RWPE1 (cell line): ENCODE measurements at regions not wholly inside any gene's neighbourhood (a gene's known extent, or its start where the extent isn't known, plus 50 kb on each side); places are given as distances from the start of the nearest gene placed in this dataset.
"Not testable (repeated sequence)": the region's sequence is repeated elsewhere in the genome, so short reads cannot be mapped to it uniquely, and the experiment has no call there.

Source experiments
- CTCF ChIA-PET: fragments of 350-600 bp; sonication (Branson Sonifier 250); formaldehyde crosslinking; extraction: SDS; loops from one replicate; lab custom pipeline; 2021; lab: Yijun Ruan, JAX
- POLR2A ChIA-PET: fragments of 400-600 bp; formaldehyde crosslinking; extraction: SDS; loops from one replicate; lab custom pipeline; 2020; ENCODE audit warnings: antibody characterized with exemption; ENCODE audit not compliant: low non-redundant PET; lab: Yijun Ruan, JAX
- DNase-seq: peaks from one replicate; pipeline ENCODE4 v3.0.0; 2012; ENCODE audit warnings: low spot score
- H3K27ac ChIP-seq: fragments of 450-650 bp; 2 replicates; pipeline ENCODE4 v1.5.1; 2017
- CTCF ChIP-seq: fragments of 450-650 bp; conservative IDR thresholded peaks from 2 replicates; pipeline ENCODE4 v1.5.1; 2017; ENCODE audit warnings: low read depth, mild to moderate bottlenecking

GRCh38 chr7:148489678-148490077, 100.9 kb upstream of the C7orf33 start:
- ChIA-PET POLR2A (no interaction called here), CTCF (no interaction called here)
- no peak for TF ChIP-seq CTCF
- H3K27ac ChIP-seq: no peak overlapping the region
- no peak for DNase-seq

- no peak overlapping the region for H3K27ac ChIP-seq
- TF ChIP-seq CTCF: no peak
- CTCF ChIA-PET: no interaction called here
- peak; percentile 13 for DNase-seq
- POLR2A ChIA-PET: no interaction called here
Observed at GRCh38 chr7:148492157-148492860, 98.3 kb upstream of the C7orf33 start.

- no peak for TF ChIP-seq CTCF
- DNase-seq: no peak
- ChIA-PET CTCF (interaction anchor here (0.7 kb wide), 1 partner anchor 257 kb away, joined by 3 read pairs; no protein-coding TSS in a partner anchor), POLR2A (no interaction called here)
- H3K27ac ChIP-seq: no peak overlapping the region
Observed at GRCh38 chr7:148495605-148496004, 95.0 kb upstream of the C7orf33 start.

- TF ChIP-seq CTCF: no peak
- CTCF ChIA-PET: no interaction called here
- POLR2A ChIA-PET: no interaction called here
- H3K27ac ChIP-seq: no peak overlapping the region
- DNase-seq: no peak
Observed at GRCh38 chr7:148500978-148501377, 89.6 kb upstream of the C7orf33 start.

GRCh38 chr7:148503900-148504487, 86.6 kb upstream of the C7orf33 start:
- peak; percentile 11 for DNase-seq
- H3K27ac ChIP-seq: no peak overlapping the region
- CTCF ChIA-PET: interaction anchor here (0.6 kb wide), 1 partner anchor 437 kb away, joined by 3 read pairs; no protein-coding TSS in a partner anchor
- peak; percentile 91 for TF ChIP-seq CTCF
- POLR2A ChIA-PET: no interaction called here

GRCh38 chr7:148505645-148506375, 84.8 kb upstream of the C7orf33 start:
- TF ChIP-seq CTCF: no peak
- CTCF ChIA-PET: no interaction called here
- no peak overlapping the region for H3K27ac ChIP-seq
- POLR2A ChIA-PET: no interaction called here
- no peak for DNase-seq

- POLR2A ChIA-PET, H3K27ac ChIP-seq, CTCF ChIA-PET, DNase-seq: not testable (repeated sequence)
Observed at GRCh38 chr7:148507064-148507573, 83.4 kb upstream of the C7orf33 start.
